SH-SY5Y (cell line): ENCODE measurements at regions not wholly inside any gene's neighbourhood (a gene's known extent, or its start where the extent isn't known, plus 50 kb on each side); places are given as distances from the start of the nearest gene placed in this dataset.

Source experiments
- GATA2 ChIP-seq: IDR thresholded peaks from 2 replicates; pipeline ENCODE4 v1.6.1; 2011; ENCODE audit warnings: mild to moderate bottlenecking, low read depth, low read length
- GATA3 ChIP-seq: IDR thresholded peaks from 2 replicates; pipeline ENCODE4 v1.6.1; 2011; ENCODE audit warnings: low read depth, mild to moderate bottlenecking, low read length, moderate library complexity

DNA sequence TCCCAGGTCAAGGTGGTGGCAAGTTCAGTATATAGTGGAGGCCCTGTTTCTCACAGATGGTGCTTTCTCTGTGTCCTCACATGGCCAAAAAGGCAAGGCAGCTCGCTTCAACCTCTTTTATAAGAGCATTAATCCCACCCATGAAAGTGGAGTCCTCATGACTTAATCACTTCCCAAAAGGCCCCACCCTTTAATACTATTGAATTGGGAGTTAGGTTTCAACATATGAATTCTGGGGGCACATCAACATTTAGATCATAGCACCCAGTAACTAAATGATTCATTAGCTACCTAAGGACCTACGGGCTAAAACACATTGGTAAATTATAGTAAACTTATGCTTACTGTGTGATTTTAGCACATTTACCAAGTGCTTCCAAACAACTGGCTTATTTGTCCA lies 317.9 kb downstream of the LTN1 start:
- TF ChIP-seq GATA2: no peak
- TF ChIP-seq GATA3: no peak
